ENCODE measurements at regions not wholly inside any gene's neighbourhood (a gene's known extent, or its start where the extent isn't known, plus 50 kb on each side); places are given as distances from the start of the nearest gene placed in this dataset.
A peak's percentile ranks its signal among the peaks of the same experiment; 100 is the strongest.
"Not testable (repeated sequence)": the region's sequence is repeated elsewhere in the genome, so short reads cannot be mapped to it uniquely, and the experiment has no call there.

- no peak for DNase-seq
Measured at GRCh38 chr2:59354498-59354897, 1113.4 kb upstream of the FANCL start.

- DNase-seq: no peak
Measured at GRCh38 chr2:59353306-59353921, 1112.3 kb upstream of the FANCL start.

GRCh38 chr2:59342166-59342565 lies 1101.0 kb upstream of the FANCL start:
- DNase-seq: no peak

GRCh38 chr2:59339837-59340207 lies 1098.7 kb upstream of the FANCL start:
- no peak for DNase-seq

- DNase-seq: no peak
Measured at GRCh38 chr2:59339121-59339836, 1098.2 kb upstream of the FANCL start.

GRCh38 chr2:59333007-59333406 lies 1091.9 kb upstream of the FANCL start:
- DNase-seq: no peak

GRCh38 chr2:59326581-59327365 lies 1085.6 kb upstream of the FANCL start:
- not testable (repeated sequence) for DNase-seq

GRCh38 chr2:59322870-59323269 lies 1081.7 kb upstream of the FANCL start:
- no peak for DNase-seq

GRCh38 chr2:59322005-59322404 lies 1080.9 kb upstream of the FANCL start:
- no peak for DNase-seq

- no peak for DNase-seq
Measured at GRCh38 chr2:59314031-59314766, 1073.1 kb upstream of the FANCL start.

GRCh38 chr2:59312967-59313940 lies 1072.1 kb upstream of the FANCL start:
- DNase-seq: no peak

GRCh38 chr2:59312029-59312428 lies 1070.9 kb upstream of the FANCL start:
- no peak for DNase-seq

- DNase-seq: no peak
Measured at GRCh38 chr2:59308108-59308507, 1067.0 kb upstream of the FANCL start.

GRCh38 chr2:59307196-59307595 lies 1066.1 kb upstream of the FANCL start:
- DNase-seq: no peak

GRCh38 chr2:59303272-59303671 lies 1062.1 kb upstream of the FANCL start:
- no peak for DNase-seq

- no peak for DNase-seq
Measured at GRCh38 chr2:59302683-59303082, 1061.6 kb upstream of the FANCL start.

GRCh38 chr2:59301466-59302402 lies 1060.6 kb upstream of the FANCL start:
- DNase-seq: peak; percentile 84

- no peak for DNase-seq
Measured at GRCh38 chr2:59297816-59298215, 1056.7 kb upstream of the FANCL start.

- no peak for DNase-seq
Measured at GRCh38 chr2:59296279-59296678, 1055.2 kb upstream of the FANCL start.

- DNase-seq: no peak
Measured at GRCh38 chr2:59295524-59296162, 1054.5 kb upstream of the FANCL start.
